GM23338 (cell line): ENCODE measurements at regions not wholly inside any gene's neighbourhood (a gene's known extent, or its start where the extent isn't known, plus 50 kb on each side); places are given as distances from the start of the nearest gene placed in this dataset.

Experiments
- ATAC-seq: fragments of 200-7000 bp; cut with Tn5 transposase; 3 replicates; pipeline ENCODE4 v1.9.1; 2020
- DNase-seq: peaks from one replicate; pipeline ENCODE4 v3.0.0-alpha.2; 2015; ENCODE audit warnings: low spot score
- H2AFZ ChIP-seq: fragments of 200-600 bp; sonication (generic); 2 replicates; pipeline ENCODE4 v1.8.0; 2016; ENCODE audit warnings: antibody characterized with exemption, mild to moderate bottlenecking, moderate library complexity
- H3F3A ChIP-seq: fragments of 200-600 bp; sonication (generic); replicated peaks from 2 replicates; pipeline ENCODE4 v1.8.0; 2017; ENCODE audit warnings: antibody characterized with exemption, mixed run types, low read depth
- H3K27ac ChIP-seq: fragments of 200-600 bp; sonication (generic); 2 replicates; pipeline ENCODE4 v1.6.1; 2016; ENCODE audit warnings: low read depth
- H3K27me3 ChIP-seq: fragments of 200-600 bp; sonication (generic); 2 replicates; pipeline ENCODE4 v1.8.0; 2016; ENCODE audit warnings: mild to moderate bottlenecking, mixed run types, moderate library complexity; ENCODE audit not compliant: insufficient read depth
- H3K36me3 ChIP-seq: fragments of 200-600 bp; sonication (generic); 2 replicates; pipeline ENCODE4 v1.8.0; 2016; ENCODE audit warnings: mild to moderate bottlenecking; ENCODE audit not compliant: insufficient read depth
- H3K4me1 ChIP-seq: fragments of 200-600 bp; sonication (generic); 2 replicates; pipeline ENCODE4 v1.8.0; 2016; ENCODE audit warnings: mild to moderate bottlenecking, moderate library complexity; ENCODE audit not compliant: insufficient read depth
- H3K4me2 ChIP-seq: fragments of 200-600 bp; sonication (generic); 2 replicates; pipeline ENCODE4 v1.7.1; 2017; ENCODE audit warnings: mixed run types
- H3K4me3 ChIP-seq: fragments of 200-600 bp; sonication (generic); 2 replicates; pipeline ENCODE4 v1.6.1; 2016; ENCODE audit warnings: mixed run types
- H3K79me2 ChIP-seq: fragments of 200-600 bp; sonication (generic); replicated peaks from 2 replicates; pipeline ENCODE4 v1.8.0; 2017; ENCODE audit warnings: mild to moderate bottlenecking; ENCODE audit not compliant: insufficient read depth
- H3K9me2 ChIP-seq: fragments of 200-600 bp; sonication (generic); 2 replicates; pipeline ENCODE4 v1.8.0; 2017; ENCODE audit not compliant: insufficient read depth
- H4K20me1 ChIP-seq: fragments of 200-600 bp; sonication (generic); replicated peaks from 2 replicates; pipeline ENCODE4 v1.8.0; 2017; ENCODE audit warnings: mild to moderate bottlenecking; ENCODE audit not compliant: insufficient read depth
- H3K27ac Mint-ChIP-seq: 2 replicates; pipeline ENCODE4 v1.8.0; 2020; ENCODE audit warnings: inconsistent platforms, mild to moderate bottlenecking, moderate library complexity, mixed read lengths
- H3K27me3 Mint-ChIP-seq: 3 replicates; pipeline ENCODE4 v1.8.0; 2022; ENCODE audit warnings: low read depth, mild to moderate bottlenecking, moderate library complexity, mixed read lengths, inconsistent platforms; ENCODE audit not compliant: insufficient read depth, poor library complexity
- H3K36me3 Mint-ChIP-seq: 3 replicates; pipeline ENCODE4 v1.8.0; 2021; ENCODE audit warnings: low read depth, mild to moderate bottlenecking, inconsistent platforms, moderate library complexity, mixed read lengths
- H3K4me1 Mint-ChIP-seq: 3 replicates; pipeline ENCODE4 v1.8.0; 2020; ENCODE audit warnings: mild to moderate bottlenecking, inconsistent platforms, mixed read lengths
- H3K4me3 Mint-ChIP-seq: 3 replicates; pipeline ENCODE4 v1.8.0; 2021; ENCODE audit warnings: moderate library complexity, mild to moderate bottlenecking, inconsistent platforms, mixed read lengths
- H3K9me3 Mint-ChIP-seq: 3 replicates; pipeline ENCODE4 v1.8.0; 2020; ENCODE audit warnings: moderate library complexity, mild to moderate bottlenecking, inconsistent platforms, mixed read lengths
- CREB1 ChIP-seq: fragments of 250-450 bp; sonication (Bioruptor Pico); IDR thresholded peaks from 2 replicates; pipeline ENCODE4 v1.5.0; 2020; ENCODE audit warnings: low read depth, mild to moderate bottlenecking, moderate library complexity
- EZH2 ChIP-seq: fragments of 200-600 bp; sonication (generic); IDR thresholded peaks from one replicate; pipeline ENCODE4 v1.8.0; 2017; ENCODE audit warnings: antibody characterized with exemption, mild to moderate bottlenecking, low read depth; ENCODE audit not compliant: unreplicated experiment
- EZH2phosphoT487 ChIP-seq: fragments of 200-600 bp; sonication (generic); IDR thresholded peaks from one replicate; pipeline ENCODE4 v1.8.1; 2018; ENCODE audit warnings: antibody characterized with exemption; ENCODE audit not compliant: unreplicated experiment
- JUNB ChIP-seq: IDR thresholded peaks from one replicate; pipeline ENCODE4 v1.6.1; 2016; ENCODE audit warnings: antibody characterized with exemption; ENCODE audit not compliant: unreplicated experiment
- POLR2AphosphoS5 ChIP-seq: IDR thresholded peaks from 2 replicates; pipeline ENCODE4 v1.6.1; 2016; ENCODE audit warnings: antibody characterized with exemption, low read depth
- STAT1 ChIP-seq: IDR thresholded peaks from one replicate; pipeline ENCODE4 v1.6.1; 2016; ENCODE audit warnings: antibody characterized with exemption; ENCODE audit not compliant: unreplicated experiment
- ZNF114 ChIP-seq: fragments of 250-450 bp; sonication (Bioruptor Pico); IDR thresholded peaks from 2 replicates; pipeline ENCODE4 v1.5.0; 2020; ENCODE audit warnings: mild to moderate bottlenecking, moderate library complexity
- ZNF331 ChIP-seq: fragments of 250-450 bp; sonication (Bioruptor Pico); IDR thresholded peaks from 2 replicates; pipeline ENCODE4 v1.5.0; 2020; ENCODE audit warnings: low read depth, mild to moderate bottlenecking, moderate library complexity
- TF ChIP-seq, protein P1 (sequence below): fragments of 250-450 bp; sonication (Bioruptor Pico); IDR thresholded peaks from 2 replicates; pipeline ENCODE4 v1.5.0; 2020; ENCODE audit warnings: mild to moderate bottlenecking, moderate library complexity
- TF ChIP-seq, protein P2 (sequence below): IDR thresholded peaks from one replicate; pipeline ENCODE4 v1.6.1; 2018; ENCODE audit warnings: antibody characterized with exemption; ENCODE audit not compliant: unreplicated experiment
- TF ChIP-seq, protein P3 (sequence below): IDR thresholded peaks from 2 replicates; pipeline ENCODE4 v1.6.1; 2016; ENCODE audit warnings: antibody characterized with exemption
- TF ChIP-seq, protein P4 (sequence below), 2 experiments: fragments of 200-600 bp in 1 of 2; sonication (generic) in 1 of 2; conservative IDR thresholded peaks; 2 replicates each; pipeline versions ENCODE4 v1.5.1 to v1.6.1; 2016 to 2017; ENCODE audit warnings: antibody characterized with exemption in 2 of 2, low read depth in 2 of 2, mild to moderate bottlenecking in 2 of 2, moderate library complexity in 1 of 2

DNA sequence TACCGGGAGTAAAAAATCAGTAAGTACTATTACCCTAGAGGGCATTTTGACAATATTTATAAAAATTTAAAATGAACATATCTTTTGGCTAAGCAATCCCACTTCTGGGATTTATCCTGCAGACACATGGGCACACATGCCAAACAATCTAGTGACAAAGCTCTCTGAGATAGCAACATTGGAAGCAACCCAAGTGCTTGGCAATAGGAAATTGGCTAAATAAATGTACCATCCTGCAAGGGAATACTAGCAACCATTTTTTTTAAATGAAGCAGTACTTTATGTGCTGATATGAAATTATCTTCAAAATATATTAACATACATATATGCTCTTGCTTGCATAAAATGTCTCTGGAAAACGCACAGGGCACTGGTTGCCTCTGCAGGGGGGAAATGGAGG lies 133.8 kb downstream of the SNX5 start (continued):
- TF ChIP-seq, protein P1, sequence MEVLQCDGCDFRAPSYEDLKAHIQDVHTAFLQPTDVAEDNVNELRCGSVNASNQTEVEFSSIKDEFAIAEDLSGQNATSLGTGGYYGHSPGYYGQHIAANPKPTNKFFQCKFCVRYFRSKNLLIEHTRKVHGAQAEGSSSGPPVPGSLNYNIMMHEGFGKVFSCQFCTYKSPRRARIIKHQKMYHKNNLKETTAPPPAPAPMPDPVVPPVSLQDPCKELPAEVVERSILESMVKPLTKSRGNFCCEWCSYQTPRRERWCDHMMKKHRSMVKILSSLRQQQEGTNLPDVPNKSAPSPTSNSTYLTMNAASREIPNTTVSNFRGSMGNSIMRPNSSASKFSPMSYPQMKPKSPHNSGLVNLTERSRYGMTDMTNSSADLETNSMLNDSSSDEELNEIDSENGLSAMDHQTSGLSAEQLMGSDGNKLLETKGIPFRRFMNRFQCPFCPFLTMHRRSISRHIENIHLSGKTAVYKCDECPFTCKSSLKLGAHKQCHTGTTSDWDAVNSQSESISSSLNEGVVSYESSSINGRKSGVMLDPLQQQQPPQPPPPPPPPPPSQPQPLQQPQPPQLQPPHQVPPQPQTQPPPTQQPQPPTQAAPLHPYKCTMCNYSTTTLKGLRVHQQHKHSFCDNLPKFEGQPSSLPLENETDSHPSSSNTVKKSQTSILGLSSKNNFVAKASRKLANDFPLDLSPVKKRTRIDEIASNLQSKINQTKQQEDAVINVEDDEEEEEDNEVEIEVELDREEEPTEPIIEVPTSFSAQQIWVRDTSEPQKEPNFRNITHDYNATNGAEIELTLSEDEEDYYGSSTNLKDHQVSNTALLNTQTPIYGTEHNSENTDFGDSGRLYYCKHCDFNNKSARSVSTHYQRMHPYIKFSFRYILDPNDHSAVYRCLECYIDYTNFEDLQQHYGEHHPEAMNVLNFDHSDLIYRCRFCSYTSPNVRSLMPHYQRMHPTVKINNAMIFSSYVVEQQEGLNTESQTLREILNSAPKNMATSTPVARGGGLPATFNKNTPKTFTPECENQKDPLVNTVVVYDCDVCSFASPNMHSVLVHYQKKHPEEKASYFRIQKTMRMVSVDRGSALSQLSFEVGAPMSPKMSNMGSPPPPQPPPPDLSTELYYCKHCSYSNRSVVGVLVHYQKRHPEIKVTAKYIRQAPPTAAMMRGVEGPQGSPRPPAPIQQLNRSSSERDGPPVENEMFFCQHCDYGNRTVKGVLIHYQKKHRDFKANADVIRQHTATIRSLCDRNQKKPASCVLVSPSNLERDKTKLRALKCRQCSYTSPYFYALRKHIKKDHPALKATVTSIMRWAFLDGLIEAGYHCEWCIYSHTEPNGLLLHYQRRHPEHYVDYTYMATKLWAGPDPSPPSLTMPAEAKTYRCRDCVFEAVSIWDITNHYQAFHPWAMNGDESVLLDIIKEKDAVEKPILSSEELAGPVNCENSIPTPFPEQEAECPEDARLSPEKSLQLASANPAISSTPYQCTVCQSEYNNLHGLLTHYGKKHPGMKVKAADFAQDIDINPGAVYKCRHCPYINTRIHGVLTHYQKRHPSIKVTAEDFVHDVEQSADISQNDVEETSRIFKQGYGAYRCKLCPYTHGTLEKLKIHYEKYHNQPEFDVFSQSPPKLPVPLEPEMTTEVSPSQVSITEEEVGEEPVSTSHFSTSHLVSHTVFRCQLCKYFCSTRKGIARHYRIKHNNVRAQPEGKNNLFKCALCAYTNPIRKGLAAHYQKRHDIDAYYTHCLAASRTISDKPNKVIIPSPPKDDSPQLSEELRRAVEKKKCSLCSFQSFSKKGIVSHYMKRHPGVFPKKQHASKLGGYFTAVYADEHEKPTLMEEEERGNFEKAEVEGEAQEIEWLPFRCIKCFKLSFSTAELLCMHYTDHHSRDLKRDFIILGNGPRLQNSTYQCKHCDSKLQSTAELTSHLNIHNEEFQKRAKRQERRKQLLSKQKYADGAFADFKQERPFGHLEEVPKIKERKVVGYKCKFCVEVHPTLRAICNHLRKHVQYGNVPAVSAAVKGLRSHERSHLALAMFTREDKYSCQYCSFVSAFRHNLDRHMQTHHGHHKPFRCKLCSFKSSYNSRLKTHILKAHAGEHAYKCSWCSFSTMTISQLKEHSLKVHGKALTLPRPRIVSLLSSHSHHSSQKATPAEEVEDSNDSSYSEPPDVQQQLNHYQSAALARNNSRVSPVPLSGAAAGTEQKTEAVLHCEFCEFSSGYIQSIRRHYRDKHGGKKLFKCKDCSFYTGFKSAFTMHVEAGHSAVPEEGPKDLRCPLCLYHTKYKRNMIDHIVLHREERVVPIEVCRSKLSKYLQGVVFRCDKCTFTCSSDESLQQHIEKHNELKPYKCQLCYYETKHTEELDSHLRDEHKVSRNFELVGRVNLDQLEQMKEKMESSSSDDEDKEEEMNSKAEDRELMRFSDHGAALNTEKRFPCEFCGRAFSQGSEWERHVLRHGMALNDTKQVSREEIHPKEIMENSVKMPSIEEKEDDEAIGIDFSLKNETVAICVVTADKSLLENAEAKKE (CRISPR knock-in tag), result no peak
- TF ChIP-seq STAT1 (no peak), EZH2 (no peak), CREB1 (no peak), JUNB (no peak)

DNA sequence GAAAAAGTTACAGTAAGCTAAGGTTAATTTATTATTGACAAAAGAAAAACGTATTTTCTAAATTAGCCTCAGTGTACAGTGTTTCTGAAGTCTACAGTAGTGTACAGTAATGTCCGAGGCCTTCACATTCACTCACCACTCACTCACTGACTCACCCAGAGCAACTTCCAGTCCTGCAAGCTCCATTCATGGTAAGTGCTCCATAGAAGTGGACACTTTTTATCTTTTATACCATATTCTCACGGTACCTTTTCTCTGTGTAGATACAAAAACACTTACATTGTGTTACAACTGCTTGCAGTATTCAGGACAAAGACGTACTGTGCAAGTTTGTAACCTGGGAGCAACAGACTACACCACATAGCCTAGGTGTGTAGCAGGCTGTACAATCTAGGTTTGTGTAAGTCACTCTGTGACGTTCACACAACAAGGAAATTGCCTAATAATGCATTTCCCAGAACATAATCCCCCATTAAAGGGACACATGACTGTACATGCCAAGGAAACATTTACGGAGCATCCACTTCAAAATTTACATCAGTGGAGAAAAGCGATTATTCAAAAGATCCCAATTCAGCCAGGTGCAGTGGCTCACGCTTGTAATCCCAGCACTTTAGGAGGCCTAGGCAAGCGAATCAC lies 133.4 kb downstream of the BANF2 start:
- Histone ChIP-seq H3K27me3 (no peaks in the 10 kb centered on the region), H3K79me2 (no peaks in the 10 kb centered on the region), H3K4me1 (peaks cover 16% of the 10 kb centered on the region), H4K20me1 (no peaks in the 10 kb centered on the region), H3K36me3 (no peaks in the 10 kb centered on the region), H3F3A (no peaks in the 10 kb centered on the region), H3K9me2 (no peaks in the 10 kb centered on the region), H3K4me3 (no peak overlapping the region), H3K4me2 (no peak overlapping the region), H3K27ac (no peak overlapping the region), H2AFZ (no peak overlapping the region)
- ATAC-seq (no peak), DNase-seq (no peak)
- H3K36me3 Mint-ChIP-seq, result no peaks in the 10 kb centered on the region
- peaks cover 6% of the 10 kb centered on the region for H3K27me3 Mint-ChIP-seq
- no peaks in the 10 kb centered on the region for H3K9me3 Mint-ChIP-seq
- no peak overlapping the region for H3K27ac Mint-ChIP-seq
- no peak overlapping the region for H3K4me3 Mint-ChIP-seq
- H3K4me1 Mint-ChIP-seq, result peaks cover 22% of the 10 kb centered on the region
- TF ChIP-seq ZNF114 (no peak), POLR2AphosphoS5 (no peak), JUNB (no peak), EZH2phosphoT487 (no peak), STAT1 (no peak), EZH2 (no peak), CREB1 (no peak), ZNF331 (no peak)
- TF ChIP-seq, protein P2, sequence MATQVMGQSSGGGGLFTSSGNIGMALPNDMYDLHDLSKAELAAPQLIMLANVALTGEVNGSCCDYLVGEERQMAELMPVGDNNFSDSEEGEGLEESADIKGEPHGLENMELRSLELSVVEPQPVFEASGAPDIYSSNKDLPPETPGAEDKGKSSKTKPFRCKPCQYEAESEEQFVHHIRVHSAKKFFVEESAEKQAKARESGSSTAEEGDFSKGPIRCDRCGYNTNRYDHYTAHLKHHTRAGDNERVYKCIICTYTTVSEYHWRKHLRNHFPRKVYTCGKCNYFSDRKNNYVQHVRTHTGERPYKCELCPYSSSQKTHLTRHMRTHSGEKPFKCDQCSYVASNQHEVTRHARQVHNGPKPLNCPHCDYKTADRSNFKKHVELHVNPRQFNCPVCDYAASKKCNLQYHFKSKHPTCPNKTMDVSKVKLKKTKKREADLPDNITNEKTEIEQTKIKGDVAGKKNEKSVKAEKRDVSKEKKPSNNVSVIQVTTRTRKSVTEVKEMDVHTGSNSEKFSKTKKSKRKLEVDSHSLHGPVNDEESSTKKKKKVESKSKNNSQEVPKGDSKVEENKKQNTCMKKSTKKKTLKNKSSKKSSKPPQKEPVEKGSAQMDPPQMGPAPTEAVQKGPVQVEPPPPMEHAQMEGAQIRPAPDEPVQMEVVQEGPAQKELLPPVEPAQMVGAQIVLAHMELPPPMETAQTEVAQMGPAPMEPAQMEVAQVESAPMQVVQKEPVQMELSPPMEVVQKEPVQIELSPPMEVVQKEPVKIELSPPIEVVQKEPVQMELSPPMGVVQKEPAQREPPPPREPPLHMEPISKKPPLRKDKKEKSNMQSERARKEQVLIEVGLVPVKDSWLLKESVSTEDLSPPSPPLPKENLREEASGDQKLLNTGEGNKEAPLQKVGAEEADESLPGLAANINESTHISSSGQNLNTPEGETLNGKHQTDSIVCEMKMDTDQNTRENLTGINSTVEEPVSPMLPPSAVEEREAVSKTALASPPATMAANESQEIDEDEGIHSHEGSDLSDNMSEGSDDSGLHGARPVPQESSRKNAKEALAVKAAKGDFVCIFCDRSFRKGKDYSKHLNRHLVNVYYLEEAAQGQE, result no peak
- TF ChIP-seq, protein P3, sequence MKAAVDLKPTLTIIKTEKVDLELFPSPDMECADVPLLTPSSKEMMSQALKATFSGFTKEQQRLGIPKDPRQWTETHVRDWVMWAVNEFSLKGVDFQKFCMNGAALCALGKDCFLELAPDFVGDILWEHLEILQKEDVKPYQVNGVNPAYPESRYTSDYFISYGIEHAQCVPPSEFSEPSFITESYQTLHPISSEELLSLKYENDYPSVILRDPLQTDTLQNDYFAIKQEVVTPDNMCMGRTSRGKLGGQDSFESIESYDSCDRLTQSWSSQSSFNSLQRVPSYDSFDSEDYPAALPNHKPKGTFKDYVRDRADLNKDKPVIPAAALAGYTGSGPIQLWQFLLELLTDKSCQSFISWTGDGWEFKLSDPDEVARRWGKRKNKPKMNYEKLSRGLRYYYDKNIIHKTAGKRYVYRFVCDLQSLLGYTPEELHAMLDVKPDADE, result no peak
- TF ChIP-seq, protein P4, sequence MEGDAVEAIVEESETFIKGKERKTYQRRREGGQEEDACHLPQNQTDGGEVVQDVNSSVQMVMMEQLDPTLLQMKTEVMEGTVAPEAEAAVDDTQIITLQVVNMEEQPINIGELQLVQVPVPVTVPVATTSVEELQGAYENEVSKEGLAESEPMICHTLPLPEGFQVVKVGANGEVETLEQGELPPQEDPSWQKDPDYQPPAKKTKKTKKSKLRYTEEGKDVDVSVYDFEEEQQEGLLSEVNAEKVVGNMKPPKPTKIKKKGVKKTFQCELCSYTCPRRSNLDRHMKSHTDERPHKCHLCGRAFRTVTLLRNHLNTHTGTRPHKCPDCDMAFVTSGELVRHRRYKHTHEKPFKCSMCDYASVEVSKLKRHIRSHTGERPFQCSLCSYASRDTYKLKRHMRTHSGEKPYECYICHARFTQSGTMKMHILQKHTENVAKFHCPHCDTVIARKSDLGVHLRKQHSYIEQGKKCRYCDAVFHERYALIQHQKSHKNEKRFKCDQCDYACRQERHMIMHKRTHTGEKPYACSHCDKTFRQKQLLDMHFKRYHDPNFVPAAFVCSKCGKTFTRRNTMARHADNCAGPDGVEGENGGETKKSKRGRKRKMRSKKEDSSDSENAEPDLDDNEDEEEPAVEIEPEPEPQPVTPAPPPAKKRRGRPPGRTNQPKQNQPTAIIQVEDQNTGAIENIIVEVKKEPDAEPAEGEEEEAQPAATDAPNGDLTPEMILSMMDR (conservative IDR thresholded peaks at IDR 0.05; ENCODE audit: low read depth in 2 of 2), result no peak
